Thyroid gland (tissue), 4 donors: ENCODE measurements at regions not wholly inside any gene's neighbourhood (a gene's known extent, or its start where the extent isn't known, plus 50 kb on each side); places are given as distances from the start of the nearest gene placed in this dataset.

ENCODE experiments used
- CTCF ChIP-seq, 6 experiments: fragments of 200-600 bp in 3 of 6; fragments of 450-650 bp in 3 of 6; sonication (generic) in 3 of 6; IDR thresholded peaks; one replicate each; pipeline ENCODE4 v1.5.1; 2016 to 2019; ENCODE audit warnings: antibody characterized with exemption in 6 of 6, mild to moderate bottlenecking in 2 of 6, inconsistent platforms in 1 of 6, moderate library complexity in 1 of 6
- POLR2A ChIP-seq, 2 donors: fragments of 450-650 bp; IDR thresholded peaks; one replicate each; pipeline ENCODE4 v1.6.1; 2017; ENCODE audit warnings: antibody characterized with exemption in 2 of 2, mild to moderate bottlenecking in 2 of 2, moderate library complexity in 1 of 2

- TF ChIP-seq POLR2A (IDR thresholded peaks at IDR 0.05) (no peak), CTCF (IDR thresholded peaks at IDR 0.05) (no peak)
Observed at GRCh38 chr17:31688701-31689100, 170.3 kb downstream of the COPRS start.
